Panc1 (cell line): ENCODE measurements at regions not wholly inside any gene's neighbourhood (a gene's known extent, or its start where the extent isn't known, plus 50 kb on each side); places are given as distances from the start of the nearest gene placed in this dataset.

Source experiments
- TF ChIP-seq, protein P1 (sequence below): fragments of 450-650 bp; IDR thresholded peaks from 2 replicates; pipeline ENCODE4 v1.5.1; 2017; ENCODE audit warnings: mild to moderate bottlenecking
- TF ChIP-seq, protein P2 (sequence below), 2 experiments: IDR thresholded peaks; 2 replicates each; pipeline ENCODE4 v1.6.1; 2011 to 2012; ENCODE audit warnings: low read depth in 2 of 2, control low read depth in 1 of 2, low read length in 1 of 2, mild to moderate bottlenecking in 1 of 2, moderate library complexity in 1 of 2; ENCODE audit not compliant: insufficient read depth in 1 of 2

DNA sequence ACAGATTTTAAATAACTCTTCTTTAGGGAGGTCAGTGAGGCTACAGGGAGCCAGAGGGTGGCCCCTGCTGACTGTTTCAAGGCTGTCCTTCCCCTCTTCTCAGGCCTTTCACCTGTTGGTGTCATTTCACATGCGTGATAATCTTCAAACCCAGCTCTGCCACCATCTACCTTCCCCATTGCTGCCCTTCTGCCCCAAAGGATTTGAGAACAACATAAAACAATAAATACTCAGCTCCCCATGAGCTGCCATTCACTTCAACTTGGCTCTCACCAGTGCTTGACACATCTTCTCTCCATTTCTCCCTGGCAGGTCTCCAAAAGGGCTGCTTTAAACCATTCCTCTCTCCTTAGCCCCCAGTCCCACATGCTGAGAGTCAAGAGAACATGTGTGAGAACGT lies 75.5 kb upstream of the PALM2AKAP2 start:
- TF ChIP-seq, protein P1, sequence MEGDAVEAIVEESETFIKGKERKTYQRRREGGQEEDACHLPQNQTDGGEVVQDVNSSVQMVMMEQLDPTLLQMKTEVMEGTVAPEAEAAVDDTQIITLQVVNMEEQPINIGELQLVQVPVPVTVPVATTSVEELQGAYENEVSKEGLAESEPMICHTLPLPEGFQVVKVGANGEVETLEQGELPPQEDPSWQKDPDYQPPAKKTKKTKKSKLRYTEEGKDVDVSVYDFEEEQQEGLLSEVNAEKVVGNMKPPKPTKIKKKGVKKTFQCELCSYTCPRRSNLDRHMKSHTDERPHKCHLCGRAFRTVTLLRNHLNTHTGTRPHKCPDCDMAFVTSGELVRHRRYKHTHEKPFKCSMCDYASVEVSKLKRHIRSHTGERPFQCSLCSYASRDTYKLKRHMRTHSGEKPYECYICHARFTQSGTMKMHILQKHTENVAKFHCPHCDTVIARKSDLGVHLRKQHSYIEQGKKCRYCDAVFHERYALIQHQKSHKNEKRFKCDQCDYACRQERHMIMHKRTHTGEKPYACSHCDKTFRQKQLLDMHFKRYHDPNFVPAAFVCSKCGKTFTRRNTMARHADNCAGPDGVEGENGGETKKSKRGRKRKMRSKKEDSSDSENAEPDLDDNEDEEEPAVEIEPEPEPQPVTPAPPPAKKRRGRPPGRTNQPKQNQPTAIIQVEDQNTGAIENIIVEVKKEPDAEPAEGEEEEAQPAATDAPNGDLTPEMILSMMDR = no peak
- TF ChIP-seq, protein P2, sequence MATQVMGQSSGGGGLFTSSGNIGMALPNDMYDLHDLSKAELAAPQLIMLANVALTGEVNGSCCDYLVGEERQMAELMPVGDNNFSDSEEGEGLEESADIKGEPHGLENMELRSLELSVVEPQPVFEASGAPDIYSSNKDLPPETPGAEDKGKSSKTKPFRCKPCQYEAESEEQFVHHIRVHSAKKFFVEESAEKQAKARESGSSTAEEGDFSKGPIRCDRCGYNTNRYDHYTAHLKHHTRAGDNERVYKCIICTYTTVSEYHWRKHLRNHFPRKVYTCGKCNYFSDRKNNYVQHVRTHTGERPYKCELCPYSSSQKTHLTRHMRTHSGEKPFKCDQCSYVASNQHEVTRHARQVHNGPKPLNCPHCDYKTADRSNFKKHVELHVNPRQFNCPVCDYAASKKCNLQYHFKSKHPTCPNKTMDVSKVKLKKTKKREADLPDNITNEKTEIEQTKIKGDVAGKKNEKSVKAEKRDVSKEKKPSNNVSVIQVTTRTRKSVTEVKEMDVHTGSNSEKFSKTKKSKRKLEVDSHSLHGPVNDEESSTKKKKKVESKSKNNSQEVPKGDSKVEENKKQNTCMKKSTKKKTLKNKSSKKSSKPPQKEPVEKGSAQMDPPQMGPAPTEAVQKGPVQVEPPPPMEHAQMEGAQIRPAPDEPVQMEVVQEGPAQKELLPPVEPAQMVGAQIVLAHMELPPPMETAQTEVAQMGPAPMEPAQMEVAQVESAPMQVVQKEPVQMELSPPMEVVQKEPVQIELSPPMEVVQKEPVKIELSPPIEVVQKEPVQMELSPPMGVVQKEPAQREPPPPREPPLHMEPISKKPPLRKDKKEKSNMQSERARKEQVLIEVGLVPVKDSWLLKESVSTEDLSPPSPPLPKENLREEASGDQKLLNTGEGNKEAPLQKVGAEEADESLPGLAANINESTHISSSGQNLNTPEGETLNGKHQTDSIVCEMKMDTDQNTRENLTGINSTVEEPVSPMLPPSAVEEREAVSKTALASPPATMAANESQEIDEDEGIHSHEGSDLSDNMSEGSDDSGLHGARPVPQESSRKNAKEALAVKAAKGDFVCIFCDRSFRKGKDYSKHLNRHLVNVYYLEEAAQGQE (IDR thresholded peaks at IDR 0.05; ENCODE audit: insufficient read depth in 1 of 2, low read depth in 2 of 2, low read length in 1 of 2) = no peak
